Choroid plexus epithelial cell (primary cell): ENCODE measurements at regions not wholly inside any gene's neighbourhood (a gene's known extent, or its start where the extent isn't known, plus 50 kb on each side); places are given as distances from the start of the nearest gene placed in this dataset.

Experiments used
- DNase-seq: peaks from one replicate; pipeline ENCODE4 v3.0.0-alpha.2; 2010; ENCODE audit warnings: low read depth
- H3K4me3 ChIP-seq: 2 replicates; pipeline ENCODE4 v1.5.1; 2011; ENCODE audit warnings: low read depth, mild to moderate bottlenecking, control low read depth, low read length, moderate library complexity
- TF ChIP-seq, protein P1 (sequence below): conservative IDR thresholded peaks from 2 replicates; pipeline ENCODE4 v1.5.1; 2011; ENCODE audit warnings: low read depth, mild to moderate bottlenecking, control low read depth, inconsistent platforms, low read length, moderate library complexity

DNA sequence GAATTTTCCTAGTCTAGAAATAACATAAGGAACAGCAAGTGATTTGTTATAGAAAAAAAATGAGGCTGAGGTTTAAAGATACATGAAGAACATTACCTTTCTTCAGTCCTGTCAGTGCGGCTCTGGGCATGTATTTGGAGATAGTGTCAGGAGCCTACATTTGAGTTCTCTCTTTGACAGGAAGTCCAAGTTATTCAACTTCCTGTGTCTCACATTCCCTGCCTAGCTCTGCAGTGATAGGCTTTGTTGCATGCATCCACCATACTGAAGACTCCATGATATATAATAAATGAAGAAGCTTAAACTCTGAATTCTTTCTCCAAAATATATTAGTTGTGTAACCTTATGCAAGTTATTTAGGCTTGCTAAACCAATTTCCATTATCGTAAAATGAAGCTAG is 148.7 kb downstream of the RELL1 start:
- DNase-seq: no peak
- no peak overlapping the region for H3K4me3 ChIP-seq
- TF ChIP-seq, protein P1, sequence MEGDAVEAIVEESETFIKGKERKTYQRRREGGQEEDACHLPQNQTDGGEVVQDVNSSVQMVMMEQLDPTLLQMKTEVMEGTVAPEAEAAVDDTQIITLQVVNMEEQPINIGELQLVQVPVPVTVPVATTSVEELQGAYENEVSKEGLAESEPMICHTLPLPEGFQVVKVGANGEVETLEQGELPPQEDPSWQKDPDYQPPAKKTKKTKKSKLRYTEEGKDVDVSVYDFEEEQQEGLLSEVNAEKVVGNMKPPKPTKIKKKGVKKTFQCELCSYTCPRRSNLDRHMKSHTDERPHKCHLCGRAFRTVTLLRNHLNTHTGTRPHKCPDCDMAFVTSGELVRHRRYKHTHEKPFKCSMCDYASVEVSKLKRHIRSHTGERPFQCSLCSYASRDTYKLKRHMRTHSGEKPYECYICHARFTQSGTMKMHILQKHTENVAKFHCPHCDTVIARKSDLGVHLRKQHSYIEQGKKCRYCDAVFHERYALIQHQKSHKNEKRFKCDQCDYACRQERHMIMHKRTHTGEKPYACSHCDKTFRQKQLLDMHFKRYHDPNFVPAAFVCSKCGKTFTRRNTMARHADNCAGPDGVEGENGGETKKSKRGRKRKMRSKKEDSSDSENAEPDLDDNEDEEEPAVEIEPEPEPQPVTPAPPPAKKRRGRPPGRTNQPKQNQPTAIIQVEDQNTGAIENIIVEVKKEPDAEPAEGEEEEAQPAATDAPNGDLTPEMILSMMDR: no peak

DNA sequence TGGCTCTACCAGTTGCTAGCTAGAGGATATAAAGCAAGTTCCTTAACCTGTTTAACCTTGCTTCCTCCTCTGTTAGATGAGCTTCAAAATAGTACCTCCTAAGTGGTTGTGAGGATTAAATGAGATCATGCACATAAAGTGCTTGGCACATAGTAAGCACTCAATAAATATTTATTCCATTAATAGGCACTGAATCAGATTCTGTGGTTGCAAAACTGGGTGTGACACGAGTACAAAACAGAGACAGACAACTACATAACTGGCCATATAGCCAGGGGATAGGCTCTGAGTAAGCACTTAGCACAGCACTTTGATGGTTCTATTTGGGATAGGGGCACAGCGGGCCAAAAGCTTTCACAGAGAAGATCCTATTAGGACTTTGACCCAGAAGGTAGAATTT is 150.3 kb downstream of the RELL1 start:
- no peak for DNase-seq
- TF ChIP-seq, protein P1: no peak

DNA sequence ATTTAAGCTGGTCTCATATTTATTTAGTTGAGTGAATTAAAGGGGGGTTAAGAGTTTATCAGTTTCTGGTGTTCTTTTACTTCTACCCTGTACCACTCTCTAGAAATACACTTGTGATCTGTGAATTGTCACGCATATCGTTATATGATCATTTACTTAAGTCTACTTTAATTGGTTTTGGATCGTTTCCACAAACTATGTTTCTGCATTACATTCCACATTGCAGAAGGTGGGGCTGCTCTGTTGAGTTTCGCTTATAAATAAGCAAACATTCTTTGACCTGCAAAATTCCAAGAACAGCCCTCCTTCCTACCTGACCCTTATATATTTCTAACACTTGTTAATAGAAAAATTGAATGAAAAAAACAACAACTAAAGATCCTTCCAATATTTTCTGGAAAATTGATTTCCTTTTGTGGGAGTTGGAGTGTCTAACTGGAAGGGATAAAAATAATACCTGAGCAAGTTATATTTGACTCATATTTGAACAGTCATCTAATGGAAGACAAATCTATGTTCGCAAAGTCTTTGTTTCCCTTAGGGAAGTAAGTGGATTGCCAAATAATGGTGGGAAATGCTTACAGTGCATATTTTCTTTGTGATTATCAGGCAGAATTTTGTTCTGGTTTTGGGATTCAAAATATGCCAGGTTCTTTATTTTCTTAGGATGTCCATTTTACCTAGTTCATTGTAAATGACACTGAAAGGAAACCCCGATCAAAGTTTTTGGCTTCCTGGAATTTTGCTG is 152.7 kb downstream of the RELL1 start:
- peak; percentile 2 for DNase-seq
- TF ChIP-seq, protein P1: no peak
- H3K4me3 ChIP-seq: no peak overlapping the region

More for the DNA sequence above, 150.3 kb downstream of the RELL1 start:
- H3K4me3 ChIP-seq: no peak overlapping the region

DNA sequence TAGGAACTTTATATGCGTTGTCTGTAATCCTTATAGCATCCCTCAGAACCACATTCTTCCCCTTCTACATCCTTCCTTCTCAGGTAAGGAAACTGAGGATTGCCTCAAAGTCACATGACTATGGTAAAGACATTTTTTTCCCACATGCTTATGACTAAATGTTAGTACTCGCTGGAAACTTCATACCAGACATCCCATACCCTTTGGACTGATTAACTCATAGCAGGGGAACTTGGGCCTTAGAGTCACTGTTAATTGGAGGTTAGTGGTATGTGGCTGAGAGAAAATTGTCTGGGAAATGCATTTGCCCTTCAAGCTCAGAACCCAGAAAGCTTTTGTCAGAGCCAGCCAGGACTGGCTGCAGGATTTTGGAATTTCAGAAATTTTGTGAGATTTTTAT is 155.0 kb downstream of the RELL1 start:
- no peak for DNase-seq
- TF ChIP-seq, protein P1: no peak
- no peak overlapping the region for H3K4me3 ChIP-seq

DNA sequence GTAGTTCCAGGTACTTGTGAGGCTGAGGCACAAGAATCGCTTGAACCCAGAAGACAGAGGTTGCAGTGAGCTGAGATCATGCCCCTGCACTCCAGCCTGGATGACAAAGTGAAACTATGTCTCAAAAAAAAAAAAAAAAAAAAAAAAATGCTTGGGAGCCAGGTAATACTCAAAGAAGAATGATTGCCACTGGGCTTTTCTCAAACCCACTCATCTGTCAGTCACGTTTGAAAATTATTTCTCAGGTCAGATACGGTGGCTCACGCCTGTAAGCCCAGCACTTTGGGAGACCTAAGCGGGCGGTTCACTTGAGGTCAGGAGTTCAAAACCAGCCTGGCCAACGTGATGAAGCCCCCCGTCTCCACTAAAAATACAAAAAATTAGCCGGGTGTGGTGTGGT is 155.7 kb downstream of the RELL1 start:
- no peak overlapping the region for H3K4me3 ChIP-seq
- TF ChIP-seq, protein P1: no peak
- DNase-seq: no peak

DNA sequence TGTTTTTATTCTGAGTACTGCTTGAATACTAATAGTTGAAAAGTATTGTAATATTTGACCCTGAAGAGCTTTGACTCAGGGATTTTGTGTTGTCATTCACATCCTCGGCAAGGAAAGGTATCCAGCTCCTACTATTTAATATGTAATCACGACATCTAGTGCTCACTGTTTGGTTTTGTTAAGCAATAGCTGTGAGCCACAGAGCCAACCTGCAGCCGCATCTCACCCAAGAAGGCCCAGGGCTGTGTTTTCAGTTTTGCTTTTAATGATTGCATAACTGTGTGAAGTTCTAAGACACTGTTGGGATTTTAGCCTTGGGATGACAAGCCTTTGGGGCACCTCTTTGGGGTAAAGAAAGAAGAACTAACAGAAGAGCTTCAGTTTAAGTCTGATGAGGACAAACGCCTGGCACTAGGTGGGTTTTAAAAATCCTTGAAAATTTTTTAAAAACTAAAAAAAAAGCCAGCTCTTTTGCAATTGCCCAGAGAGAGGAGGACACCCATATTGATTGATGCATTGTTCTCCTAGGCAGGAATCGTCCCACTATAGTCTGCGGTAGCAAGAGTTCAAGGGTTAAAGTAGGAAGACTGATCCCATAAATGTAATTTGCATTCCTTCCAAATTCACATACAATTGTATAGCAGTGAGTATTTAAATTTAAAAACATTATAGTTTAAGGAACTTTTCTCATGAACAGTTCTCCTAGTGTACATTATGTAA is 157.8 kb downstream of the RELL1 start:
- no peak overlapping the region for H3K4me3 ChIP-seq
- TF ChIP-seq, protein P1: no peak
- DNase-seq: peak; percentile 14
